ENCODE measurements at regions not wholly inside any gene's neighbourhood (a gene's known extent, or its start where the extent isn't known, plus 50 kb on each side); places are given as distances from the start of the nearest gene placed in this dataset.

DNA sequence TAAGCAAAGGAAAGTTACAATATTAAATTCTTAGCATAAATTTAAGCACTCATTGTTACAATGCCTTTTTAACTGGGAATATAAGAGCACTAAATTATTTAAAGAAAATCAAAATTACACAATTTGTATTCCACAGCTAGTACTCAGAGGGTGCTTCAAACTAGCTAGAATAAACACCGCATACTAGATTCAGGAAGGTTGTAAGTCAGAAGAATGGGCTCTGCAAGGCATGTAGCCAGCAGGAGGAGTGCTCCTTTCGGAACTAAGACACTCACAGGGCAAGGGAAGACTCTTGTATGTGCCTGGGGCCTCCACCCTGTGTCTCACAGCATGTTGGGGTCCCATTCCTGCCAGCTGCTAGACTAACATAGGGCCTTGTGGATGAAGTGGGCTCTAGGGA is 327.7 kb upstream of the ALCAM start:
- Histone ChIP-seq H2BK5ac (ENCODE audit: low read depth, low read length) (no peak overlapping the region), H3K27me3 (replicated peaks in 1 of 4; ENCODE audit: control insufficient read depth in 3 of 4, extremely low read depth in 1 of 4, insufficient read depth in 3 of 4, low read length in 3 of 4) (no peaks in the 10 kb centered on the region), H3K14ac (ENCODE audit: insufficient read length) (no peak overlapping the region), H3K56ac (replicated peaks; ENCODE audit: insufficient read length, low read depth, low read length) (no peak overlapping the region), H3K4me1 (replicated peaks in 1 of 4; ENCODE audit: control insufficient read depth in 3 of 4, insufficient read depth in 4 of 4, low read length in 3 of 4) (no peaks in the 10 kb centered on the region), H4K20me1 (replicated peaks in 1 of 2; ENCODE audit: control insufficient read depth in 1 of 2, insufficient read depth in 2 of 2, low read length in 2 of 2) (no peaks in the 10 kb centered on the region), H3K79me1 (ENCODE audit: low read depth, low read length) (no peaks in the 10 kb centered on the region), H3K79me2 (ENCODE audit: control insufficient read depth in 1 of 2, insufficient read depth in 2 of 2, low read length in 2 of 2) (no peaks in the 10 kb centered on the region), H3K9me3 (ENCODE audit: insufficient read depth in 2 of 2, low read depth in 1 of 2, low read length in 1 of 2) (no peaks in the 10 kb centered on the region), H4K5ac (ENCODE audit: insufficient read length, low read depth, low read length) (no peak overlapping the region), H3K4me2 (ENCODE audit: insufficient read depth in 1 of 2, low read depth in 2 of 2, low read length in 2 of 2) (no peak overlapping the region), H3K4me3 (ENCODE audit: extremely low read depth in 1 of 4, insufficient read depth in 2 of 4, low read depth in 3 of 4, low read length in 4 of 4) (no peak overlapping the region), H4K91ac (replicated peaks; ENCODE audit: insufficient read length, low read length) (no peak overlapping the region), H2BK120ac (replicated peaks; ENCODE audit: low read depth, low read length) (no peak overlapping the region), H3K18ac (ENCODE audit: extremely low read depth, low read length) (no peak overlapping the region), H2BK15ac (ENCODE audit: low read length) (no peak overlapping the region), H2BK20ac (ENCODE audit: low read length) (no peak overlapping the region), H3K9ac (replicated peaks in 1 of 4; ENCODE audit: extremely low read depth in 1 of 4, low read depth in 3 of 4, low read length in 3 of 4) (no peak overlapping the region), H3K4ac (replicated peaks; ENCODE audit: insufficient read length, low read depth, low read length) (no peak overlapping the region), H2AFZ (ENCODE audit: low read length) (no peak overlapping the region), H2AK5ac (ENCODE audit: low read depth, low read length) (no peak overlapping the region), H3K23me2 (ENCODE audit: low read depth, low read length) (no peaks in the 10 kb centered on the region), H3K36me3 (ENCODE audit: control insufficient read depth in 2 of 4, insufficient read depth in 4 of 4, low read length in 3 of 4) (no peaks in the 10 kb centered on the region), H2BK12ac (ENCODE audit: low read depth, low read length) (no peak overlapping the region), H3K27ac (ENCODE audit: low read depth, low read length) (no peak overlapping the region; the same call in 1 of the 2 replicates), H4K8ac (ENCODE audit: extremely low read depth, insufficient read depth, low read length) (no peak overlapping the region), H3K23ac (ENCODE audit: insufficient read length) (no peak overlapping the region)
- CTCF ChIA-PET (ENCODE audit: partially characterized antibody) = no interaction called here
- no peak for DNase-seq (ENCODE audit: low read depth in 1 of 2, low spot score in 2 of 2)
- WGBS, 2 experiments (ENCODE audit: extremely low coverage in 1 of 2, insufficient coverage in 1 of 2, insufficient read length in 1 of 2, insufficient replicate concordance in 2 of 2, low coverage in 1 of 2, low lambda C conversion rate in 2 of 2, missing lambda C conversion rate in 1 of 2) = 91% methylated on average over 2 of the region's 2 CpGs; no CpG with 5 or more reads in 1 of the 2 experiments
- FAIRE-seq = no peak
- POLR2A ChIA-PET (ENCODE audit: partially characterized antibody) = no interaction called here
- TF ChIP-seq POLR2AphosphoS5 (IDR thresholded peaks at IDR 0.05; ENCODE audit: low read depth, low read length) (no peak), SP2 (IDR thresholded peaks at IDR 0.05; ENCODE audit: low read length) (no peak), CBX8 (IDR thresholded peaks at IDR 0.05; ENCODE audit: borderline replicate concordance, low read depth, low read length) (no peak), CREB1 (IDR thresholded peaks at IDR 0.05) (no peak), SIRT6 (IDR thresholded peaks at IDR 0.05; ENCODE audit: low read length) (no peak)
- TF ChIP-seq, protein P1, sequence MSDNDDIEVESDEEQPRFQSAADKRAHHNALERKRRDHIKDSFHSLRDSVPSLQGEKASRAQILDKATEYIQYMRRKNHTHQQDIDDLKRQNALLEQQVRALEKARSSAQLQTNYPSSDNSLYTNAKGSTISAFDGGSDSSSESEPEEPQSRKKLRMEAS (IDR thresholded peaks at IDR 0.05) = no peak
